ENCODE measurements at regions not wholly inside any gene's neighbourhood (a gene's known extent, or its start where the extent isn't known, plus 50 kb on each side); places are given as distances from the start of the nearest gene placed in this dataset.

DNA sequence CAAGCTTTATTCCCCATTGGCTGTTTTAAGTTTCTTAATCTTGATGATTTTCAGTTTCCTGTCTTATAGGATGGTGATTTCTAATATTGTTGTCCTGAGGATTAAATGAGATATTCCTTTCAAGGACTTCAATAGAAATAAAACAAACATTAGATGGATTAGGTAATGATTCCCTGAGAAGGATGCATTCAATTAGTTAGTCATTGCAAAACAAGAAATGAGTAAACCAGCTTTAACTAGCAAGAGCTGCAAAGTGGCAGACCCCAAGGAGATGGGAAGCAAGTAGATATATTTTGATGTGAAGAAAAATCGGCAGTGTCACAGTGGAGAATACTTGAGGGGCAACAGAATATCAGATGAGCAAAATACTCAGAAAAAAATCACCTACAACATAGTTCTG is 849.1 kb downstream of the TUSC7 start:
- TF ChIP-seq, protein P1, sequence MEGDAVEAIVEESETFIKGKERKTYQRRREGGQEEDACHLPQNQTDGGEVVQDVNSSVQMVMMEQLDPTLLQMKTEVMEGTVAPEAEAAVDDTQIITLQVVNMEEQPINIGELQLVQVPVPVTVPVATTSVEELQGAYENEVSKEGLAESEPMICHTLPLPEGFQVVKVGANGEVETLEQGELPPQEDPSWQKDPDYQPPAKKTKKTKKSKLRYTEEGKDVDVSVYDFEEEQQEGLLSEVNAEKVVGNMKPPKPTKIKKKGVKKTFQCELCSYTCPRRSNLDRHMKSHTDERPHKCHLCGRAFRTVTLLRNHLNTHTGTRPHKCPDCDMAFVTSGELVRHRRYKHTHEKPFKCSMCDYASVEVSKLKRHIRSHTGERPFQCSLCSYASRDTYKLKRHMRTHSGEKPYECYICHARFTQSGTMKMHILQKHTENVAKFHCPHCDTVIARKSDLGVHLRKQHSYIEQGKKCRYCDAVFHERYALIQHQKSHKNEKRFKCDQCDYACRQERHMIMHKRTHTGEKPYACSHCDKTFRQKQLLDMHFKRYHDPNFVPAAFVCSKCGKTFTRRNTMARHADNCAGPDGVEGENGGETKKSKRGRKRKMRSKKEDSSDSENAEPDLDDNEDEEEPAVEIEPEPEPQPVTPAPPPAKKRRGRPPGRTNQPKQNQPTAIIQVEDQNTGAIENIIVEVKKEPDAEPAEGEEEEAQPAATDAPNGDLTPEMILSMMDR (conservative IDR thresholded peaks at IDR 0.05; ENCODE audit: low read depth, low read length) = no peak
- no peak for TF ChIP-seq EZH2 (IDR thresholded peaks at IDR 0.05; ENCODE audit: low read length, unreplicated experiment)
- TF ChIP-seq EZH2phosphoT487 (IDR thresholded peaks at IDR 0.05; ENCODE audit: borderline replicate concordance, low read length) = no peak

All from PC-3 (cell line).